GM10266 (cell line): ENCODE measurements at regions not wholly inside any gene's neighbourhood (a gene's known extent, or its start where the extent isn't known, plus 50 kb on each side); places are given as distances from the start of the nearest gene placed in this dataset.

Experiments
- DNase-seq: peaks from one replicate; pipeline ENCODE4 v3.0.0; 2012; ENCODE audit errors: extremely low spot score
- TF ChIP-seq, protein P1 (sequence below): IDR thresholded peaks from 2 replicates; pipeline ENCODE4 v1.5.1; 2012; ENCODE audit warnings: mild to moderate bottlenecking, low read depth; ENCODE audit not compliant: control insufficient read depth, insufficient read depth; ENCODE audit errors: missing control alignments

DNA sequence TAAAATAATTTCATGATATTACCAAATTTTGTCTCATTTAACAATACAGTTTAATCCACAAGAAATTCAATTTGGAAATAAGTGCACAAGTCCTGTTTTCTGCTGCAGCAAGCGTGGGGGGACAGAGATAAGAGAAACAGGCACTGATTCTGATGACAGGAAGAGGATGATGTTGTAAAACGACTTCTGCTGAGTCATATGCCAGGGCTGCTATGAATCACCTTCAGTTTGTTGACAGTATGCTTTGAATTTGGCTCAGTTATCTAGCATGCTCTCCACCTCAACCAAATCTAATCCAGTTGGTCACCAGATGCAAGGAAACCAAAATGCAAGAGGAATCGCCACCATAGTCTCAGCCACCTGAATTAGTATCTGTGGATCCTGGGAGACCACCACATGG, 244.1 kb upstream of the MON1B start:
- no peak for DNase-seq
- TF ChIP-seq, protein P1, sequence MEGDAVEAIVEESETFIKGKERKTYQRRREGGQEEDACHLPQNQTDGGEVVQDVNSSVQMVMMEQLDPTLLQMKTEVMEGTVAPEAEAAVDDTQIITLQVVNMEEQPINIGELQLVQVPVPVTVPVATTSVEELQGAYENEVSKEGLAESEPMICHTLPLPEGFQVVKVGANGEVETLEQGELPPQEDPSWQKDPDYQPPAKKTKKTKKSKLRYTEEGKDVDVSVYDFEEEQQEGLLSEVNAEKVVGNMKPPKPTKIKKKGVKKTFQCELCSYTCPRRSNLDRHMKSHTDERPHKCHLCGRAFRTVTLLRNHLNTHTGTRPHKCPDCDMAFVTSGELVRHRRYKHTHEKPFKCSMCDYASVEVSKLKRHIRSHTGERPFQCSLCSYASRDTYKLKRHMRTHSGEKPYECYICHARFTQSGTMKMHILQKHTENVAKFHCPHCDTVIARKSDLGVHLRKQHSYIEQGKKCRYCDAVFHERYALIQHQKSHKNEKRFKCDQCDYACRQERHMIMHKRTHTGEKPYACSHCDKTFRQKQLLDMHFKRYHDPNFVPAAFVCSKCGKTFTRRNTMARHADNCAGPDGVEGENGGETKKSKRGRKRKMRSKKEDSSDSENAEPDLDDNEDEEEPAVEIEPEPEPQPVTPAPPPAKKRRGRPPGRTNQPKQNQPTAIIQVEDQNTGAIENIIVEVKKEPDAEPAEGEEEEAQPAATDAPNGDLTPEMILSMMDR = no peak

DNA sequence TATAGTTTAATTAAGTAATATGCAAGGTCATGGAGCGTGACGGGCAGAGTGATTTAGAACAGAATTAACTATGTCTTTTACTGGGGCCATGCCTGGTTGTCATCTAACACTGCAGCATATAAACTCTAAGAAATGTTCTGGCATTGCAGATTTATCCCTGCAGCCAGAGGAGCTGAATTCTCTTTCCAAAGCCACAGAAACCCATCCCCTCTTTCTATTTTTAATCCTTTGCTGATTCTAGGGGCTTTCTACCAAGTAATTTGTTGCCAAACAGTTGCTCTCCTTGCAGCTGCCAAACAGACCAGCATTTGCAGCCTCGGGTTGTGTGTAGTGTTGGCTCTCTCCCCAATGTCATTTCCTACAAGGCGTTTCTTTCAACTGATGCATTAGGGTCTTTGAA, 243.2 kb upstream of the MON1B start:
- TF ChIP-seq, protein P1 = no peak
- DNase-seq = no peak

DNA sequence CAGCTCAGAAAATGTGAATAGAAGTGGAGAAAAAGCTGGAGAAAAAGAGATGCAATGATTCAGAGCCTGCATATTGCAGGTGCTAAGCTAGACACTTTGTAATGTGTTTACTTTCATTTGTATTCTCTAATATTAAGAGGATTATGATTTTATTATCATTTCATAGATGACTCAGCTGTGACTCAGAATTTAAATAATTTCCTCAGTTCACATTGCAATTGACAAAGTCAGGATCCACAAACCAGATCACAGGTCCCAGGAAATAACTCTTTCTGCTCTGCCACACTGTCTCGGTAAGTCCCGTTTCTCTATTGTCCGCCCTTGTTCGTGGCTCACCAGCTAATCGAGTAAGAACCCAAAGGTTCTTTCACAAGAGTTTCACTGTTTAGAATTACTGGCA, 235.4 kb upstream of the MON1B start:
- TF ChIP-seq, protein P1 = no peak
- no peak for DNase-seq

DNA sequence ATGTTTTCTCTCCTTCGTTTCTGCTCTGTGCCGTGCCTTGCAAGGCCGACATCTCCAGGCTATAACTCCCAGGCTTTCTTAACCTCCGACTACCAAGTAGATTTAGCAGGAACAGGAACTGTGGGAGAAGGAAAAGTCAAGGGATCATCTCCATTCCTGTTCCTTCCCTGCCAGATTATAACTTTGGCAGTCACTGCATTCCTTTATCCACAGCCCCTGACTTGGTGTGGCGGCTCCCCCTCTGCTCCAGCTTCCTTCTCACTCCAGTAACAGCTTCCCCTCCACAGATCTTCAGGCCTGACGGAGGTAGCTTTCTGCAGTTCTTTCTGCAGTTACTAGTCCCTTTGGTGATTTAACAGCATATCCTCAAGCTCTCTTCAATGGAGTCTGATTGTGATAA, 234.6 kb upstream of the MON1B start:
- no peak for DNase-seq
- TF ChIP-seq, protein P1 = no peak

DNA sequence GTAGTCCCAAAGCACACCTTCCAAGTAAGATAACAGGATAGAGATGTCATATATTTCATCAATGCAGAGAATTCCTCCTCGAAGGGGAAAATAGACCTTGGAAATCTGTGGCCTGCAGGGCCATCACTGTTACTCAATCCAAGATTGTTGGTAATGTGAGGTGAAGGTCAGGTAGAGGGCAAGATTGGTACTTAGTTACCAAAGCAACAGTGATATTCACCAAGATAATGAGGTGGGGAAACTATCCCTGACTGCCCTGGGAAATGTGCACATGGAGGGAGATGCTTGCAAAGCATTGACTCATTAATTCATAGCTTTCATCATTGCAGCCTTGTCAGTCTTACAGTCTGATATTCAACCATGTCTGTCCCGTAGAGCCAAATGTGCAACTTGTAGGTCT, 234.1 kb upstream of the MON1B start:
- TF ChIP-seq, protein P1 = no peak
- no peak for DNase-seq

DNA sequence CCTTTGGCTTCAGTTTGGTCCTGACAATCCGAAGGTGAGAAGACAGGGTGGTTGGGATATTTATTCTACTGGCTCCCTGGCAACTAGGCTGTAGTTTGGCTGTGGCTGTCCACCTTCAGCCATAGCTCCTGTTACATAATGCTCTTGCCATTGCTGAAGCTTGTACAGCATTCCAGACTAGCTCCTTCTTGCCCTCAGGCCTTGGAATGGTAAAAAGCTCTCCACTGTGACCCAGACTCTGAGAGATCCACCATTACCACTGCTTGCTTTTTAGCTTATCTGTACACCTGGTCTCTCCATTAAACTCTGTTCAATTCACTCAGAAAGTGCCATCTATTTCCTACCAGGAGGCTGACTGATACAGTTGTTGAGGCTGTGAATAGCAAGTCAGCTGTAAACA, 231.8 kb upstream of the MON1B start:
- TF ChIP-seq, protein P1 = no peak
- DNase-seq = no peak

DNA sequence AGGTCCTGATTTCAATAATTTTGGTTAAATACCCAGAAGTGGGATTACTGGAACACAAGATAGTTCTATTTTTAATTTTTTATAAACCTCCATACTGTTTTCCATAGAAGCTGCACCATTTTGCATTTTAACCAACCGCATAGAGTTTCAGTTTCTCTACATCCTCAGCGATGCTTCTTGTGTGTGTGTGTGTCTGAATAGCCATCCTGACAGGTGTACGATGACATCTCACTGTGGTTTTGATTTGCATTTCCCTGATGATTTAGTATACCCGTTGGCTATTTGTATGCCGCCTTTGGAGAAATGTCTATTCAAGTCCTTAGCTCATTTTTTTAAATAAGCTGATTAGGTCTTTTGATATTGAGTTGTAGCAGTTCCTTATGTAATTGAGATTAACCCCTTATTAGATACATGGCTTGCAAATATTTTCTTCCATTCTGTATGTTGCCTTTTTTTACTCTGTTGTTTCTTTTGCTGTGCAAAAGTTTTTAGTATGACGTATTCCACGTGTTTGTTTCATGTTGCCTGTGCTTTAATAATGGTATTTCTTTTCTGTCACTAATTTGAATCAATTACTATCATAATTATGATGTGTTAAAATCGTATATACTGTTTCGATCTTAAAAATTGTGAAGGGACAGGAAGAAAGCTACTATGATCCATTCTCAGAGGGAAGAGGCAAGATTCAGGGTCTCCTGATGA, 227.2 kb upstream of the MON1B start:
- TF ChIP-seq, protein P1 = no peak
- no peak for DNase-seq
